ENCODE measurements at regions not wholly inside any gene's neighbourhood (a gene's known extent, or its start where the extent isn't known, plus 50 kb on each side); places are given as distances from the start of the nearest gene placed in this dataset.

GRCh38 chr5:50564079-50564478 lies 102.4 kb upstream of the PARP8 start:
- Histone ChIP-seq H3K27ac (ENCODE audit: low read depth) (no peak overlapping the region), H3K79me2 (replicated peaks; ENCODE audit: insufficient read depth) (no peaks in the 10 kb centered on the region), H4K20me1 (replicated peaks; ENCODE audit: insufficient read depth) (no peaks in the 10 kb centered on the region), H3K4me1 (ENCODE audit: insufficient read depth) (no peaks in the 10 kb centered on the region), H3K4me3 (no peak overlapping the region), H3F3A (replicated peaks; ENCODE audit: low read depth) (no peaks in the 10 kb centered on the region), H2AFZ (no peak overlapping the region), H3K27me3 (ENCODE audit: insufficient read depth) (no peaks in the 10 kb centered on the region), H3K36me3 (ENCODE audit: insufficient read depth) (no peaks in the 10 kb centered on the region), H3K4me2 (no peak overlapping the region), H3K9me2 (ENCODE audit: insufficient read depth) (no peaks in the 10 kb centered on the region)
- H3K27me3 Mint-ChIP-seq (ENCODE audit: insufficient read depth, low read depth, poor library complexity): no peaks in the 10 kb centered on the region
- H3K27ac Mint-ChIP-seq: no peak overlapping the region
- no peaks in the 10 kb centered on the region for H3K4me1 Mint-ChIP-seq
- TF ChIP-seq ZNF331 (CRISPR knock-in tag; IDR thresholded peaks at IDR 0.05; ENCODE audit: low read depth) (no peak), ZNF114 (CRISPR knock-in tag; IDR thresholded peaks at IDR 0.05) (no peak), NANOG (IDR thresholded peaks at IDR 0.05; ENCODE audit: borderline replicate concordance) (no peak), STAT1 (IDR thresholded peaks at IDR 0.05; ENCODE audit: unreplicated experiment) (no peak), ETS1 (IDR thresholded peaks at IDR 0.05) (no peak), REST (IDR thresholded peaks at IDR 0.05; ENCODE audit: unreplicated experiment) (no peak)
- no peak overlapping the region for H3K4me3 Mint-ChIP-seq
- no peak for ATAC-seq
- no peaks in the 10 kb centered on the region for H3K36me3 Mint-ChIP-seq (ENCODE audit: low read depth)
- DNase-seq (ENCODE audit: low spot score): no peak
- H3K9me3 Mint-ChIP-seq: no peaks in the 10 kb centered on the region

GRCh38 chr5:50564558-50564957 lies 101.9 kb upstream of the PARP8 start:
- no peaks in the 10 kb centered on the region for H3K27me3 ChIP-seq (ENCODE audit: insufficient read depth)
- no peaks in the 10 kb centered on the region for H3K79me2 ChIP-seq (replicated peaks; ENCODE audit: insufficient read depth)
- no peak overlapping the region for H3K4me3 ChIP-seq
- H2AFZ ChIP-seq: no peak overlapping the region
- DNase-seq (ENCODE audit: low spot score) (no peak), ATAC-seq (no peak)
- Mint-ChIP-seq H3K27me3 (ENCODE audit: insufficient read depth, low read depth, poor library complexity) (no peaks in the 10 kb centered on the region), H3K9me3 (no peaks in the 10 kb centered on the region), H3K4me1 (no peaks in the 10 kb centered on the region), H3K36me3 (ENCODE audit: low read depth) (no peaks in the 10 kb centered on the region), H3K27ac (no peak overlapping the region), H3K4me3 (no peak overlapping the region)
- no peak overlapping the region for H3K4me2 ChIP-seq
- H3F3A ChIP-seq (replicated peaks; ENCODE audit: low read depth): no peaks in the 10 kb centered on the region
- no peaks in the 10 kb centered on the region for H4K20me1 ChIP-seq (replicated peaks; ENCODE audit: insufficient read depth)
- H3K9me2 ChIP-seq (ENCODE audit: insufficient read depth): no peaks in the 10 kb centered on the region
- no peaks in the 10 kb centered on the region for H3K4me1 ChIP-seq (ENCODE audit: insufficient read depth)
- H3K27ac ChIP-seq (ENCODE audit: low read depth): no peak overlapping the region
- no peaks in the 10 kb centered on the region for H3K36me3 ChIP-seq (ENCODE audit: insufficient read depth)
- TF ChIP-seq REST (IDR thresholded peaks at IDR 0.05; ENCODE audit: unreplicated experiment): no peak
- no peak for TF ChIP-seq ZNF462 (CRISPR knock-in tag; IDR thresholded peaks at IDR 0.05)
- TF ChIP-seq POLR2AphosphoS5 (IDR thresholded peaks at IDR 0.05; ENCODE audit: low read depth): no peak
